GM21526 (cell line): ENCODE measurements at regions not wholly inside any gene's neighbourhood (a gene's known extent, or its start where the extent isn't known, plus 50 kb on each side); places are given as distances from the start of the nearest gene placed in this dataset.

Experiments used
- ATAC-seq: cut with Tn5 transposase; IDR thresholded peaks from one replicate; pipeline ENCODE4 v1.9.1; 2021; ENCODE audit warnings: moderate library complexity; ENCODE audit not compliant: unreplicated experiment, low FRiP score

- ATAC-seq: no peak
These were observed 873.8 kb upstream of the GCFC2 start for GRCh38 chr2:76584474-76584873.

GRCh38 chr2:76579911-76580310 is 869.2 kb upstream of the GCFC2 start:
- no peak for ATAC-seq

GRCh38 chr2:76572981-76573380 is 862.3 kb upstream of the GCFC2 start:
- ATAC-seq: no peak

DNA sequence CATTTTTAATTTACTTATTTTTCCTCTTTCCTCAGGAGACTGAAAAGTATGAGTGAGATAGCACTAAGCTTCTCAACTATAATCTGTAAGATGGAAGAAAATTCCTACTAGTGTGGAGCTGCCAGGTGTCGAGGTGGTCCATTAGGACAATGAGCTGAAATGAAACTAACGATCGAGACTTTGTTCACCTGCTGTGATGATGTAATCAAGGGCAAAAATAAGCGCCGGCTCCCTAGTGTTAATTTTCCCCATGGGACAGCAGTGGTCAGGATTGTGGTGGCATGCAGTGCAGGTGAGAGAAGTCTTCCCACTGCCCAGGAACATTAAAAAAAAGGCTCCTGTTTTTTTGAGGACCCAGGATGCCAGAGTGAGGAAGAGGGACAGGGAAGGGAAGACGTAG is 859.1 kb upstream of the GCFC2 start:
- ATAC-seq: no peak

DNA sequence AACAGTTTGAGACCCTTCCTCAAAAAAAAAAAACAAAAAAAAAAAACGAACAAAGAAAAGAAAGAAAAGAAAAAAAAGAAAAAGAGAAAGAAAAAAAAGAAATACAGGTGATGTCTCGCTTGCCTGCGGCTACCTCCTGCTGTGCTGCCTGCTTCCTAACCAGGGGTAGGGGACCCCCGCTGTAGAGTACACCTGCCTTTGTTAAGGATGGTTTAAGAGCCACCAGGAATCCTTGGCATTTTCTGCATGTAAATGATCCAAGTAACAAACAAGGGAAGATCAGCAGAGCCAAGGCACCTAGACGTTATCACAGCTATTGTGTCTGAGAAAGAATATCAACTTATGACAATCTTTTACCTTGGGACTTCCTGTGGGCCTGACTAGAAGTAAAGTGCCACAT is 856.8 kb upstream of the GCFC2 start:
- no peak for ATAC-seq

- no peak for ATAC-seq
These were observed 854.0 kb upstream of the GCFC2 start for GRCh38 chr2:76564734-76565133.

- ATAC-seq: no peak
These were observed 853.0 kb upstream of the GCFC2 start for GRCh38 chr2:76563730-76564129.

GRCh38 chr2:76558157-76558556 is 847.4 kb upstream of the GCFC2 start:
- ATAC-seq: no peak

- no peak for ATAC-seq
These were observed 845.3 kb upstream of the GCFC2 start for GRCh38 chr2:76556018-76556417.

- no peak for ATAC-seq
These were observed 835.5 kb upstream of the GCFC2 start for GRCh38 chr2:76546207-76546606.

DNA sequence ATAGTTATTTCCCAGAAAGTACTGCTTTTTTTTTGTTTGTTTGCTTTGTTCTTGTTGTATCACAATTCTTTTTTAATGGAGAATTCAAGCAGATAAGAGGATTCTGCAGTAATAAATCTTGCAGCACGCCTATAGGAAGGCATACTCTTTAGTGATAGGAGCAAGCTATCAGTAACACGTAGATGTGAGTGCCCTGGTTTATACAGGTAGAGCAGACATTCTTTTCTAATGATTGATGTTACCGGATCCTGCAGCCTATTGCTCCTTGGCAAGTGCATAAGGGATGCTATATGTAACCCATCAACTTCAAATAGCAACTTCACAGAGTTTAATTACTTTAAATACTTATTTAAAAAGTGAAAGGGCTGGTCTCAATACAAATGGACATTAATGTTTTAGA is 834.2 kb upstream of the GCFC2 start:
- no peak for ATAC-seq

DNA sequence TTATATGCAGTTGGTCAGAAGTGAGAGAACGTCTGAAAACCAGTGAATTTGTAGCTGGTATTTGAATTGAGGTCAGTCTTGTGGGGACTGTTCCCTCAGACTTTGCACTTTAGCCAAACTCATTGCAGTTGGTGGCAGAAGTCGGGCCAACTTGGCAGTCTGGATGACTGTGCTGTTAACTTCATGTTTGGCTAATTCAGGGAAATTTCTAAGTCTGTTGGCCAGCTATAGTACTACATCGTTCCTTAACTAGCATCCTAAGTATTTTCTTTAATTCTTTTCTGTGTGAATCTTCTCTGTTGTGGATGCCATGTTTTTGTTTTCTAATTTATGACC is 806.8 kb upstream of the GCFC2 start:
- no peak for ATAC-seq

DNA sequence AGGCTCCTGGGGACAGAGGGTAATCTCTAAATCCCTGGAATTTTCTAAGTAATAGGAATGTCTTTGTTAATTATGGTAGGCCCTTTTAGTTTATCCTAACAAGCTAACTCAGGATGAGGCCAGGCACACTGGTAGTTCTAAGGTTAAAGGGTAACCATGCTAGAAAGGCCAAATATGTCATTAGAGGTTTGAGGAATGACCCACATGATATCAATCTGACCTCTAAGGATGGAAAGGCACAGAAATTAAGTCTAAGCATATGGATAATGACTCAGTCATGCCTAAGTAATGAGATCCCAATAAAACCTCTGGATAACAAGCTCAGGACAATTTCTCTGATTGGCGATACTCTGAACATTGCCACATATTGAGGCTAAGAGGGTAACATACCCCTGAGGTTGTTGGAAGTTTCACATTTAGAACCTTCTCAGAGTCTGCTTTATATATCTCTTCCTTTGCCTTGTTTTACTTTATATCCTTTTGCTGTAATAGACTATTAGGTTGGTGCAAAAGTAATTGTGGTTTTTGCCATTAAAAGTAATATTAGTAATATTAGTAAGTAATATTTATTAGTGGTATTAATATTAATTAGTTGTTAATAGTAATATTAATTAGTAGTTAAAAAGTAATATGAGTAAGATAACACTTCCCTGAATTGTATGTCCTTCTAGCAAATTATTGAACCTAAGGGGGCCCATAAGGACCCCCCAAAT is 806.3 kb upstream of the GCFC2 start:
- no peak for ATAC-seq

- ATAC-seq: no peak
These were observed 801.6 kb upstream of the GCFC2 start for GRCh38 chr2:76512201-76512820.

DNA sequence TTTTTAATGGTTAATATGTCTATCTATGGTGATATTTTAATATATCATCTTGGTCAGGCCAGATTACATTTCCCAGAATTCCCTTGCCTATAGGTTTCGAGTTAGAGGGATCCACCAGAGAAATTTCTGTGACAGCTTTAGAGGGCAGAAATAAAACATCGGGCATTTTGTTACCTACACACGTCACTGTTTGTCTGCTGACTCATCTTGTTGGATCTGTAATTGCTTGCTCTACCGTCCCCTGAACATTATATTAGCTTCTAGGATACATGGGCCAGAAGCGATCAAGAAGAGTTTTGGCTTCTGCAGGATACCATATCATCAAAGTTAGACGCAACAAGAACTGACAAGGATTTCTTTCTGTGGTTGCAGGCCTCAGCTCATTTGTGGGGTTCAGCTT is 795.8 kb upstream of the GCFC2 start:
- ATAC-seq: no peak

- no peak for ATAC-seq
These were observed 790.9 kb upstream of the GCFC2 start for GRCh38 chr2:76501641-76502040.

DNA sequence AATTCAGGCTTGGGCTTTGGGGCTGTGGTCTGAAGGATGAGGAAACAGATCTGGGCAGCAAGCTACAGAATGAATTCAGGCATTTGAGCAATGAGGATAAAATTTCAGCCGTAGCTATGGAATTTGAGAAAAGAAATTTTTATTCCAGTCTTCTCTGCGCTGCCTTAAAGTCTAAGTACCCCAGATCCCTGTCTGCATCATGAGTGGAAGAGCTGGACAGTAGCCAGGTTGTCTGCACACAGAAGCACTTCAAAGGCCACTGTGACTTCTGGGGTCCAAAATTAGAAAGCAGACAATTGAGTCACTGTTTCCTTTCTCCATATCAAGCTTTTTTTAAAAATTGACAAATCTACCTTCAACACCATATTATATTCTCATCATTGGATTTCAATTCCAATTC is 787.6 kb upstream of the GCFC2 start:
- ATAC-seq: no peak

DNA sequence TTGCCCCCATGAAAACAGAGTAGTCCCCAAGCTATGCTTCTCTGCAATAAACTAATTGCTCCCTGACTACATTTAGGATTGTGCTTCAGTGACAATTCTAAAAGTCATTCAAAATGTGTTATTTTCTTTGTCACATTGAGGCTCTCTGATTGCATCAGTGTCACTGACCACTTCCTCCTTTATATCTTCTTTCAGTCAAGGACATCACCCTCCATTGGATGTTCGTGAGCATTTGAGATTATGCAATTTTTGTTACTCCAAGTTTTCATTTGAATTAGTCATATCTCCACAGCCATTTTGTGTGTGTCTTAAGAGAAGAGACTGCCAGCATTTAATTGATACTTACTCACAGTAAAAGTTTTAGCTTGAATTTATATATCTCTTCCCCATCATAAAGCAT is 780.8 kb upstream of the GCFC2 start:
- ATAC-seq: no peak

DNA sequence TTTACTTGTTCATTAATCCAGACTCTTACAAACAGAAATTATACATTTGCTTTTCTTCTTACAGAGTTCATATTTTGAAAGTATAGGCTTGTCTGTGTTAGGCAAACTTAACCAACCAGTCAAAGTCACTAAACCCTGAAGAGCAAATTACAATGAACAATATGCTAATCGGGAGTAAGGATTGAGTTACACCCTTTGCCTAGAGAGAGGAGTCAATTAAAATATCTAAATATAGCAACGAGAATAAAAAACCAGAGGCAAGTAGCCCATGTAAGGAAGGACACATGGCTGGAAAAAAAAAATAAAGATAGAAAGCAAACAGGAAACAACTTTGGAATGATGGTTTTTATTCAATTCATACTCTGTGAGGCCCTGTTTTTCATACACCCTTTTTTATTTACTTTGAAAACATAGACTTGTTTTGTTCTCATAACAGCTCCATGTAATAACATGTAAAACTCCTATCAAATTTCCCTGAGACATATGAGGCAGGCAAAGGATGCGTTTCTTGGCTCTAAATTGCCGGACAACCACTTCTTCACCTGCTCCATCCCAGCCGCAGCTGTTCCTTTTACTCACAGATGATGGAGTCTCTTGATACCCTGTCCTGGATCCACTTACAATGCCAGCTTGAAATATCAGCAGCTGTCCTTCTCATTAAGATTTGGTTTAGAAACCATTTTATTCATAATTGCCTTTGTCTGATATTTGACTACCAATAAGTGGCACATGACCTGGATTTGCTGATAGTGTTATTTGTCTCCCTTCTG is 767.7 kb upstream of the GCFC2 start:
- ATAC-seq: no peak

DNA sequence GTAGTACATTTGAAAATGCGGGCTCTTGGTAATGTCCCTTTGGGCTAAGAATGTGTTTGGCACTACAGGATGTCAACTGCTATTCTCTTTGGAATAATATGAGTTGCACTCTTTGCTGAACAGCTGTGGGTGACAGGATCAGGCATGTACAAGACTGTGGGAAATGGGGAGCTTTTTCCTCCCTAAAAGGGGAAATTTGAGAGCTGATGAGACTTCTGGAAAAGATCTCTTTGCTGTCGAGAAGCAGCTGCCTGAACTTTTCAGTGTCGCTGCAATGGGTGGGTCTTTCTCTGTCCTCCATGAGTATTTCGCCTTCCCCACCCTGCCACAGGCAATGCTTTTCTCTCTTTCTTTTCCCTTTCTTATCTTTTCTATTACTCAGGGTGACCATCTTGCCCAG is 762.2 kb upstream of the GCFC2 start:
- no peak for ATAC-seq

GRCh38 chr2:76469066-76469465 is 758.4 kb upstream of the GCFC2 start:
- no peak for ATAC-seq

GRCh38 chr2:76467326-76467725 is 756.6 kb upstream of the GCFC2 start:
- ATAC-seq: no peak
